ENCODE measurements at regions not wholly inside any gene's neighbourhood (a gene's known extent, or its start where the extent isn't known, plus 50 kb on each side); places are given as distances from the start of the nearest gene placed in this dataset.
"Not testable (repeated sequence)": the region's sequence is repeated elsewhere in the genome, so short reads cannot be mapped to it uniquely, and the experiment has no call there.

DNA sequence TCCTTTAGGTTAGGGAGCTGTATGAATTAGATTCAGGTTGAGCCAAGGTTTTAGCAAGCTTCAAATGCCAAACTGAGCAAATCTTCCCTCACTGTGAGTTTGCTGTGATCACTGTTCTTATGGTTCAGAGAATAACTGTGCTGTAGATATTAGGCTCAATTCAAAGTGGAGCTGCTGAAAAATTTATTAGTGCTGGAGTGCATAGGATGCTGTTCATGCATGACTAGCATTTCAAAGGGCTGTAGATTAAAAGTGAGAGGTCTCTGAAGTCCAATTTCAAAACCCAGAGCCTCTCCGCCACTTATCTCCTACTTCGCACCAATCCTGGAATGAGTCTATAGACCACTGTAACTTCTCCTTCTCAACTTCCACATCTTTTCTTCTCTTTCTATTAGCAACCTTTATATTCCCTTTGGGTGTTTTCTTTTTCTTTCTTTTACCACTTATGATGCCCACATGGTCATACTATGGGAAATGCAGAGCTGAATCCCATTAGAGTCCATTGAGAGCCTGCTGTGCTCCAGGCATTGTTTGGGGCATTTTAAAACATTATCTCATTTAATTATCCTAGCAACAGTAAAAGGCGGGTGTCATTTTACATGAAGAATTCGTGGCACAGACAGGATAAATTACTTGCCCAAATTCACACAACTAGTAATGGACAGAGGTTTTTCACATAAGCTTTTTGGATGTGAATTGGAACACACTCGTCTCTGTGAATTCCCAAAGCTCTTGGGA is 77.5 kb upstream of the EEA1 start:
- intact Hi-C loops (cut with micrococcal nuclease; ENCODE audit: unreplicated experiment) = no loop called here
- ChIA-PET POLR2A (ENCODE audit: unreplicated experiment) (no interaction called here), CTCF (no interaction called here)

DNA sequence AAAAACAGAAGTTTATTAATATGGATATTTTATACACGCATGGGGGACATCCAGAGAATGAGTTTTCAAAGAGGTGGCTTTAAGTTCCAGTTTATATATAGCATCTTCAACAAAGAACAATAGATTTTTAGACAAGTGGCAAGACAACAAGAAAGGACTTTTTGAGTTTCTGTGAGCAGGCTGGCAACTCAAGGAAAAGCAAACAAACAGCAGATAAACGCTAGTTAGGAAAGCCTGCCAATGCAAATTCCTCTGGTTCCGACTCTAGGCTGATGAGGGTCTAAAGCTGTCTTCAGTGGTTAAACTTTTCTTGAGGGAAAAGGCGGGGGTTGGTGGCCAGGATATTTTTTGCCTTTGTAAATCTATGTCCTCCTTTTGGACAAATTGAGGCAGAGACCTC is 78.4 kb upstream of the EEA1 start:
- POLR2A ChIA-PET (ENCODE audit: unreplicated experiment) = interaction anchor here (0.7 kb wide), 1 partner anchor 74 kb away, joined by 5 read pairs; no protein-coding TSS in a partner anchor
- H3F3A ChIP-seq (ENCODE audit: insufficient read depth, low read depth) = no peaks in the 10 kb centered on the region
- H3K27me3 ChIP-seq (ENCODE audit: insufficient read depth, low read depth) = no peaks in the 10 kb centered on the region
- no peaks in the 10 kb centered on the region for H3K36me3 ChIP-seq (ENCODE audit: low read depth)
- no peak overlapping the region for H2AFZ ChIP-seq
- no TSS peak for BruUV-seq (replicated peaks)
- no peaks in the 10 kb centered on the region for H3K79me2 ChIP-seq (ENCODE audit: low read depth)
- TF ChIP-seq CTCF (conservative IDR thresholded peaks at IDR 0.05) (no peak), EZH2 (IDR thresholded peaks at IDR 0.05; ENCODE audit: low read depth) (no peak)
- CTCF ChIA-PET = no interaction called here
- no peak overlapping the region for H3K27ac ChIP-seq
- intact Hi-C loops (cut with micrococcal nuclease; ENCODE audit: unreplicated experiment) = no loop called here
- no peaks in the 10 kb centered on the region for H4K20me1 ChIP-seq (ENCODE audit: insufficient read depth)
- H3K9me3 ChIP-seq (ENCODE audit: insufficient read depth, low read depth) = no peaks in the 10 kb centered on the region
- no peaks in the 10 kb centered on the region for H3K4me1 ChIP-seq (replicated peaks; ENCODE audit: insufficient read depth)
- no peak overlapping the region for H3K4me2 ChIP-seq
- no peak for DNase-seq
- no peak overlapping the region for H3K4me3 ChIP-seq
- no peaks in the 10 kb centered on the region for H3K9me2 ChIP-seq (ENCODE audit: insufficient read depth)

More for the DNA sequence above, 77.5 kb upstream of the EEA1 start:
- Histone ChIP-seq H4K20me1 (ENCODE audit: insufficient read depth) (no peaks in the 10 kb centered on the region), H3K4me2 (no peak overlapping the region), H3K9me2 (ENCODE audit: insufficient read depth) (no peaks in the 10 kb centered on the region), H3F3A (ENCODE audit: insufficient read depth, low read depth) (no peaks in the 10 kb centered on the region), H3K4me1 (replicated peaks; ENCODE audit: insufficient read depth) (no peaks in the 10 kb centered on the region), H3K27me3 (ENCODE audit: insufficient read depth, low read depth) (no peaks in the 10 kb centered on the region), H2AFZ (no peak overlapping the region), H3K9me3 (ENCODE audit: insufficient read depth, low read depth) (no peaks in the 10 kb centered on the region), H3K4me3 (no peak overlapping the region), H3K27ac (no peak overlapping the region), H3K79me2 (ENCODE audit: low read depth) (no peaks in the 10 kb centered on the region), H3K36me3 (ENCODE audit: low read depth) (no peaks in the 10 kb centered on the region)
- no TSS peak for BruUV-seq (replicated peaks)
- TF ChIP-seq EZH2 (IDR thresholded peaks at IDR 0.05; ENCODE audit: low read depth) (no peak), CTCF (conservative IDR thresholded peaks at IDR 0.05) (no peak)
- no peak for DNase-seq

DNA sequence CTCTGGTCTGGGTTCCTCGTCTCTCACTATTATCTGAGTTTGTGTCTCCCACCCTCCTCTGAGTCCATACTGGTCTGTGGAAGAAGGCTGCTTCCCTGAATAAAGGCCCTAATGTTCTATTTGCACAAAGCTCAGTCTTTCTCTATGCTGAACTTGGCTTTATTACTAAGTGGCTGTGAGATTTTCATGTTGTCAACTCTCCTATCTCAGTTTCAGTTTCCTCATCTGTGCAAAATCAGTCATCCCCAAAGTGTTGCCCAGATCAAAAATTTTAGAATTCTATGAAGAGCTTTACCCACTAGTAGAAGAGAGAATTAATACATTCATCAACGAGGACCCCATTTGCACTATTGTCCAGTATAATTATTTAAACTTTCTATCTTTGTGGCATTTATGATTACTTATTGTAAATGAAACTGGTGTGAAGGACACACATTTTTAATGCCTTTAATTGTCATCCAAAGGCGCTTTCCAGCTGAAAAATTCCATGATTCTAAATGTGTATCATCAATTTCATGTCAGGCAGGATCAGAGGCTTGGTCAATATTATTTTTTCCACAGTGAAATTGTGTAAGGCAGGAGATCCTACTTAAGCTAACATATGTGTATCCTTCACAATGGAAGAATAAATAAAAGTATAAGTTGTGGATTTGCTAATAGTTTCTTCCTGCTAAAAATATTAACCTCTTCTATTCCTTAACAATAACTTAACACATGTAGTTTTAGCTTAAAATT is 79.1 kb upstream of the EEA1 start:
- Histone ChIP-seq H3F3A (ENCODE audit: insufficient read depth, low read depth) (no peaks in the 10 kb centered on the region), H3K27ac (no peak overlapping the region), H3K79me2 (ENCODE audit: low read depth) (no peaks in the 10 kb centered on the region), H2AFZ (no peak overlapping the region), H3K27me3 (ENCODE audit: insufficient read depth, low read depth) (no peaks in the 10 kb centered on the region), H3K36me3 (ENCODE audit: low read depth) (no peaks in the 10 kb centered on the region), H4K20me1 (ENCODE audit: insufficient read depth) (no peaks in the 10 kb centered on the region), H3K9me3 (ENCODE audit: insufficient read depth, low read depth) (no peaks in the 10 kb centered on the region), H3K4me3 (no peak overlapping the region), H3K4me2 (no peak overlapping the region), H3K4me1 (replicated peaks; ENCODE audit: insufficient read depth) (no peaks in the 10 kb centered on the region), H3K9me2 (ENCODE audit: insufficient read depth) (no peaks in the 10 kb centered on the region)
- no TSS peak for BruUV-seq (replicated peaks)
- intact Hi-C loops (cut with micrococcal nuclease; ENCODE audit: unreplicated experiment) = no loop called here
- POLR2A ChIA-PET (ENCODE audit: unreplicated experiment) = interaction anchor here (0.7 kb wide), 1 partner anchor 73 kb away, joined by 5 read pairs; no protein-coding TSS in a partner anchor
- CTCF ChIA-PET = no interaction called here
- TF ChIP-seq CTCF (conservative IDR thresholded peaks at IDR 0.05) (no peak), EZH2 (IDR thresholded peaks at IDR 0.05; ENCODE audit: low read depth) (no peak)
- DNase-seq = no peak

GRCh38 chr12:93008880-93009279 is 79.8 kb upstream of the EEA1 start:
- DNase-seq; H3K27ac ChIP-seq; intact Hi-C loops (cut with micrococcal nuclease; ENCODE audit: unreplicated experiment); H3K79me2 ChIP-seq (ENCODE audit: low read depth); H3K9me2 ChIP-seq (ENCODE audit: insufficient read depth); BruUV-seq (replicated peaks); H3F3A ChIP-seq (ENCODE audit: insufficient read depth, low read depth); H3K9me3 ChIP-seq (ENCODE audit: insufficient read depth, low read depth); H3K4me2 ChIP-seq; H3K36me3 ChIP-seq (ENCODE audit: low read depth); H4K20me1 ChIP-seq (ENCODE audit: insufficient read depth); H3K4me1 ChIP-seq (replicated peaks; ENCODE audit: insufficient read depth); POLR2A ChIA-PET (ENCODE audit: unreplicated experiment); H3K27me3 ChIP-seq (ENCODE audit: insufficient read depth, low read depth); H3K4me3 ChIP-seq; CTCF ChIA-PET; H2AFZ ChIP-seq: not testable (repeated sequence)
